GM12878 (cell line): ENCODE measurements at regions not wholly inside any gene's neighbourhood (a gene's known extent, or its start where the extent isn't known, plus 50 kb on each side); places are given as distances from the start of the nearest gene placed in this dataset.

ENCODE experiments used
- ATAC-seq: fragments of 200-7000 bp; cut with Tn5 transposase; 3 replicates; pipeline ENCODE4 v1.9.1; 2020; ENCODE audit warnings: mild to moderate bottlenecking, moderate library complexity
- BruUV-seq: library from RNA; stranded (reverse); fragments of 400-500 nt; replicated peaks from 2 replicates; lab custom pipeline; 2021; lab: Mats Ljungman, UMichigan
- CTCF ChIA-PET: fragments of 300-600 bp; sonication (Branson Sonifier 250); formaldehyde crosslinking; extraction: SDS; loops from one replicate; lab custom pipeline; 2021; ENCODE audit warnings: inconsistent platforms; lab: Yijun Ruan, JAX
- POLR2A ChIA-PET: fragments of 350-600 bp; formaldehyde crosslinking; extraction: SDS; loops from one replicate; lab custom pipeline; 2021; ENCODE audit warnings: inconsistent platforms; lab: Charles Lee
- RAD21 ChIA-PET: fragments of 300-600 bp; sonication (Branson Sonifier 250); formaldehyde crosslinking; loops from one replicate; lab custom pipeline; 2023; ENCODE audit warnings: antibody characterized with exemption; ENCODE audit not compliant: unreplicated experiment; lab: Charles Lee
- SMC1A ChIA-PET: fragments of 300-600 bp; sonication (Branson Sonifier 250); formaldehyde crosslinking; loops from one replicate; lab custom pipeline; 2023; ENCODE audit not compliant: unreplicated experiment, uncharacterized antibody; lab: Charles Lee
- DNase-seq: peaks from one replicate; pipeline ENCODE4 v3.0.0-alpha.2; 2011; ENCODE audit warnings: low read depth, low spot score
- FAIRE-seq: peaks from 3 replicates; lab custom pipeline; 2011; peaks lifted over from hg19 to GRCh38; lab: Jason Lieb, UNC
- H2AFZ ChIP-seq: 2 replicates; pipeline ENCODE4 v1.6.0; 2011; ENCODE audit warnings: low read depth, low read length, control low read depth; ENCODE audit not compliant: control insufficient read depth
- H3K27ac ChIP-seq: 2 replicates; pipeline ENCODE4 v1.5.1; 2011; ENCODE audit warnings: control low read depth; ENCODE audit not compliant: control insufficient read depth, insufficient read depth
- H3K27me3 ChIP-seq, 2 experiments: replicated peaks in 1 of 2; 2 replicates each; pipeline versions ENCODE4 v1.6.0 to v1.6.1; 2011; ENCODE audit warnings: low read length in 1 of 2; ENCODE audit not compliant: control insufficient read depth in 2 of 2, insufficient read depth in 2 of 2
- H3K36me3 ChIP-seq, 2 experiments: 2 replicates each; pipeline ENCODE4 v1.5.1; 2011; ENCODE audit warnings: low read length in 1 of 2; ENCODE audit not compliant: control insufficient read depth in 2 of 2, insufficient read depth in 2 of 2
- H3K4me1 ChIP-seq: 2 replicates; pipeline ENCODE4 v1.6.1; 2011; ENCODE audit warnings: mild to moderate bottlenecking, low read length, moderate library complexity, mixed read lengths; ENCODE audit not compliant: control insufficient read depth, insufficient read depth
- H3K4me2 ChIP-seq: 2 replicates; pipeline ENCODE4 v1.6.0; 2011; ENCODE audit warnings: control low read depth; ENCODE audit not compliant: control insufficient read depth, insufficient read depth
- H3K4me3 ChIP-seq: fragments of 200-600 bp; sonication (generic); 2 replicates; pipeline ENCODE4 v1.5.1; 2016
- H3K79me2 ChIP-seq: 2 replicates; pipeline ENCODE4 v1.6.0; 2011; ENCODE audit warnings: low read length; ENCODE audit not compliant: control insufficient read depth, insufficient read depth
- H3K9ac ChIP-seq: 2 replicates; pipeline ENCODE4 v1.8.0; 2011; ENCODE audit warnings: low read length, control low read depth, mixed read lengths; ENCODE audit not compliant: control insufficient read depth, insufficient read depth
- H3K9me3 ChIP-seq: replicated peaks from 3 replicates; pipeline ENCODE4 v1.5.1; 2011; ENCODE audit warnings: mild to moderate bottlenecking, low read length; ENCODE audit not compliant: control insufficient read depth, insufficient read depth
- H4K20me1 ChIP-seq: 2 replicates; pipeline ENCODE4 v1.6.0; 2011; ENCODE audit not compliant: control insufficient read depth, insufficient read depth
- HCFC1 ChIP-seq: fragments of 150-350 bp; IDR thresholded peaks from 2 replicates; pipeline ENCODE4 v1.6.1; 2014; ENCODE audit warnings: low read length
- IKZF2 ChIP-seq, 2 experiments: fragments of 450-650 bp; IDR thresholded peaks; 2 replicates each; pipeline ENCODE4 v1.6.1; 2017; ENCODE audit warnings: mild to moderate bottlenecking in 2 of 2, moderate library complexity in 2 of 2
- IRF3 ChIP-seq: fragments of 450-650 bp; IDR thresholded peaks from 2 replicates; pipeline ENCODE4 v1.6.1; 2014; ENCODE audit warnings: mild to moderate bottlenecking
- MEF2A ChIP-seq: IDR thresholded peaks from 2 replicates; pipeline ENCODE4 v1.6.1; 2011; ENCODE audit warnings: low read depth, mild to moderate bottlenecking, low read length, moderate library complexity; ENCODE audit not compliant: insufficient read depth
- SIN3A ChIP-seq: IDR thresholded peaks from 2 replicates; pipeline ENCODE4 v1.6.1; 2012; ENCODE audit warnings: low read depth, low read length, improper control_type of control experiment
- SIX5 ChIP-seq: IDR thresholded peaks from 2 replicates; pipeline ENCODE4 v1.6.1; 2011; ENCODE audit warnings: mild to moderate bottlenecking, low read depth, low read length, moderate library complexity; ENCODE audit not compliant: severe bottlenecking
- SUPT20H ChIP-seq: IDR thresholded peaks from 2 replicates; pipeline ENCODE4 v1.6.1; 2011; ENCODE audit warnings: low read depth, mild to moderate bottlenecking, low read length, moderate library complexity, borderline replicate concordance; ENCODE audit not compliant: control insufficient read depth
- TCF7 ChIP-seq: IDR thresholded peaks from 2 replicates; pipeline ENCODE4 v1.6.1; 2014; ENCODE audit warnings: antibody characterized with exemption, borderline replicate concordance
- WGBS: methylation state at CpG from one replicate; pipeline ENCODE4 v1.1.6; 2016; ENCODE audit warnings: low lambda C conversion rate; ENCODE audit not compliant: insufficient replicate concordance, insufficient coverage; ENCODE audit errors: missing lambda C conversion rate; 5-methylcytosine and 5-hydroxymethylcytosine counted together
- in situ Hi-C: fragments of 300-500 bp; cut with MboI; formaldehyde crosslinking; loops from 9 replicates; pipeline ENCODE4 v1.14.3; 2018; ENCODE audit warnings: mixed read lengths
- intact Hi-C: fragments of 100-400 bp; cut with micrococcal nuclease; formaldehyde crosslinking; loops from one replicate; pipeline ENCODE4 v1.14.2; 2022; ENCODE audit not compliant: unreplicated experiment

GRCh38 chr5:175003531-175003930, 279.1 kb downstream of the MSX2 start:
- in situ Hi-C loops = no loop called here
- ChIA-PET SMC1A (no interaction called here), POLR2A (no interaction called here)

More at GRCh38 chr5:175003531-175003930, 279.1 kb downstream of the MSX2 start:
- ChIA-PET RAD21 (no interaction called here), CTCF (interaction anchor here (1.1 kb wide), 1 partner anchor 15 kb away, joined by 3 read pairs; no protein-coding TSS in a partner anchor)
- no peak for FAIRE-seq
- ATAC-seq = no peak
- TF ChIP-seq SIX5 (no peak), MEF2A (no peak), IKZF2 (IDR thresholded peaks at IDR 0.05) (no peak), TCF7 (no peak), HCFC1 (no peak), SUPT20H (no peak), SIN3A (no peak), IRF3 (no peak)
- H3K36me3 ChIP-seq = no peaks in the 10 kb centered on the region
- BruUV-seq = no TSS peak
- DNase-seq = no peak
- intact Hi-C loops = no loop called here
- no peaks in the 10 kb centered on the region for H3K27me3 ChIP-seq
- no peaks in the 10 kb centered on the region; the same call in 2 of the 3 replicates for H3K9me3 ChIP-seq
- 3% methylated on average over 2 of the region's 2 CpGs for WGBS
- H3K79me2 ChIP-seq = no peaks in the 10 kb centered on the region
- H3K27ac ChIP-seq = no peak overlapping the region
- H3K4me1 ChIP-seq = no peaks in the 10 kb centered on the region
- no peak overlapping the region for H3K4me2 ChIP-seq
- H3K4me3 ChIP-seq = no peak overlapping the region
- H4K20me1 ChIP-seq = no peaks in the 10 kb centered on the region
- H3K9ac ChIP-seq = no peak overlapping the region
- no peak overlapping the region for H2AFZ ChIP-seq
